Kidney epithelial cell (primary cell): ENCODE measurements at regions not wholly inside any gene's neighbourhood (a gene's known extent, or its start where the extent isn't known, plus 50 kb on each side); places are given as distances from the start of the nearest gene placed in this dataset.
A peak's percentile ranks its signal among the peaks of the same experiment; 100 is the strongest.
"Not testable (repeated sequence)": the region's sequence is repeated elsewhere in the genome, so short reads cannot be mapped to it uniquely, and the experiment has no call there.

Experiments
- DNase-seq: peaks from one replicate; pipeline ENCODE4 v3.0.0-alpha.2; 2010; ENCODE audit warnings: low read depth
- H3K27me3 ChIP-seq: 2 replicates; pipeline ENCODE4 v1.6.0; 2011; ENCODE audit warnings: low read length; ENCODE audit not compliant: control insufficient read depth, insufficient read depth
- H3K36me3 ChIP-seq: 2 replicates; pipeline ENCODE4 v1.5.1; 2011; ENCODE audit warnings: low read length; ENCODE audit not compliant: control insufficient read depth, insufficient read depth
- H3K4me3 ChIP-seq: 2 replicates; pipeline ENCODE4 v1.5.1; 2011; ENCODE audit warnings: low read depth, mild to moderate bottlenecking, control low read depth, low read length
- TF ChIP-seq, protein P1 (sequence below): IDR thresholded peaks from 2 replicates; pipeline ENCODE4 v1.5.1; 2011; ENCODE audit warnings: mild to moderate bottlenecking, moderate library complexity, low read length, control low read depth, inconsistent platforms; ENCODE audit not compliant: insufficient read depth, poor library complexity, severe bottlenecking

DNA sequence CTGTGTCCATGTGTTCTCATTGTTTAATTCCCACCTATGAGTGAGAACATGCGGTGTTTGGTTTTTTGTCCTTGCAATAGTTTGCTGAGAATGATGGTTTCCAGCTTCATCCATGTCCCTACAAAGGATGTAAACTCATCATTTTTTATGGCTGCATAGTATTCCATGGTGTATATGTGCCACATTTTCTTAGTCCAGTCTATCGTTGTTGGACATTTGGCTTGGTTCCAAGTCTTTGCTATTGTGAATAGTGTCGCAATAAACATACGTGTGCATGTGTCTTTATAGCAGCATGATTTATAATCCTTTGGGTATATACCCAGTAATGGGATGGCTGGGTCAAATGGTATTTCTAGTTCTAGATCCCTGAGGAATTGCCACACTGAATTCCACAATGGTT is 114.2 kb upstream of the ZNF195 start:
- H3K36me3 ChIP-seq, DNase-seq, H3K27me3 ChIP-seq, H3K4me3 ChIP-seq: not testable (repeated sequence)

GRCh38 chr11:3488003-3488402 is 109.1 kb upstream of the ZNF195 start:
- not testable (repeated sequence) for H3K4me3 ChIP-seq, H3K36me3 ChIP-seq, DNase-seq, H3K27me3 ChIP-seq

GRCh38 chr11:3485737-3486136 is 106.8 kb upstream of the ZNF195 start:
- not testable (repeated sequence) for DNase-seq, H3K27me3 ChIP-seq, H3K36me3 ChIP-seq, H3K4me3 ChIP-seq

GRCh38 chr11:3476937-3477885 is 98.3 kb upstream of the ZNF195 start:
- H3K4me3 ChIP-seq, H3K27me3 ChIP-seq, DNase-seq, H3K36me3 ChIP-seq: not testable (repeated sequence)

- not testable (repeated sequence) for H3K36me3 ChIP-seq, H3K27me3 ChIP-seq, DNase-seq, H3K4me3 ChIP-seq
These were observed 97.4 kb upstream of the ZNF195 start for GRCh38 chr11:3476084-3476936.

DNA sequence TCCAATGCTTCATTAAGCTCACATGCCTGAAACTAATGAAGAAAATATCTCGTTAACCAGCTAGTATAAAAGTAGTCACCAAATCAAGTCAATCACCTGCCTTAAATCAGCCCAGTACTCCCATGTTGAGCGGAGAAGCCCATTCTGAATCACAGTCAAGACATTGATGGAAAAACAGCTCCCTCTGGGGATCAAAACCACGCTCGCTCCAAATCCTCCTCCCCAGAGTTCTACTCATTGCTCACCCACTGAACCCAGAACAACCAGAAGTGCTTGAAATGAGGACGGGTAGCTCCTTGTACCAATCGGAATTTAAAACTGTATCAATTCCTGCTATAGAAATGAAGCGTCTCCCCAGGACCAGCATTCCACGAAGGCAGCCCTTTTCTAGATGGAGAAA is 90.0 kb upstream of the ZNF195 start:
- DNase-seq, H3K4me3 ChIP-seq: not testable (repeated sequence)

GRCh38 chr11:3467599-3467998 is 88.7 kb upstream of the ZNF195 start:
- not testable (repeated sequence) for H3K4me3 ChIP-seq, H3K36me3 ChIP-seq, DNase-seq, H3K27me3 ChIP-seq

More for the DNA sequence above, 90.0 kb upstream of the ZNF195 start:
- not testable (repeated sequence) for H3K27me3 ChIP-seq, H3K36me3 ChIP-seq

DNA sequence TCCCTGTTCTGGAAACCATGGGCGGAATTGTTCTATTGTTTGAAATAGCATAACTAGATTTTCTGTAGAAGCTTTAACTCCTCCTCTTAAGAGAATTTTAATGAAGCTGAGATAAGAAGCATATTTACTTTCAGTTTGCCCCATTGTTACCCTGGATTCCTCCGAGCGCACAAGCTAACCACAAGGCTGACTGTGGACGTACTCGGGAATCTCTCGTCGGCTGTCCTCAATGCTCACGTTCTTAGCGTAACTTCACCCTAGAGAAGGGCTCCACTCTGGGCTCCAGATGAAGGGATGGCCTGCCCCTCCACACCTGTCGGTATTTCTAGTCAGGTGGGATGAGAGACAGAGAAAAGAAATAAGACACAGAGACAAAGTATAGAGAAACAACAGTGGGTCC is 76.7 kb upstream of the ZNF195 start:
- not testable (repeated sequence) for H3K27me3 ChIP-seq, H3K36me3 ChIP-seq, H3K4me3 ChIP-seq, DNase-seq

GRCh38 chr11:3454844-3455243 is 75.9 kb upstream of the ZNF195 start:
- H3K27me3 ChIP-seq, H3K4me3 ChIP-seq, H3K36me3 ChIP-seq, DNase-seq: not testable (repeated sequence)
- TF ChIP-seq, protein P1, sequence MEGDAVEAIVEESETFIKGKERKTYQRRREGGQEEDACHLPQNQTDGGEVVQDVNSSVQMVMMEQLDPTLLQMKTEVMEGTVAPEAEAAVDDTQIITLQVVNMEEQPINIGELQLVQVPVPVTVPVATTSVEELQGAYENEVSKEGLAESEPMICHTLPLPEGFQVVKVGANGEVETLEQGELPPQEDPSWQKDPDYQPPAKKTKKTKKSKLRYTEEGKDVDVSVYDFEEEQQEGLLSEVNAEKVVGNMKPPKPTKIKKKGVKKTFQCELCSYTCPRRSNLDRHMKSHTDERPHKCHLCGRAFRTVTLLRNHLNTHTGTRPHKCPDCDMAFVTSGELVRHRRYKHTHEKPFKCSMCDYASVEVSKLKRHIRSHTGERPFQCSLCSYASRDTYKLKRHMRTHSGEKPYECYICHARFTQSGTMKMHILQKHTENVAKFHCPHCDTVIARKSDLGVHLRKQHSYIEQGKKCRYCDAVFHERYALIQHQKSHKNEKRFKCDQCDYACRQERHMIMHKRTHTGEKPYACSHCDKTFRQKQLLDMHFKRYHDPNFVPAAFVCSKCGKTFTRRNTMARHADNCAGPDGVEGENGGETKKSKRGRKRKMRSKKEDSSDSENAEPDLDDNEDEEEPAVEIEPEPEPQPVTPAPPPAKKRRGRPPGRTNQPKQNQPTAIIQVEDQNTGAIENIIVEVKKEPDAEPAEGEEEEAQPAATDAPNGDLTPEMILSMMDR, result peak; percentile 55

GRCh38 chr11:3453596-3454256 is 74.8 kb upstream of the ZNF195 start:
- not testable (repeated sequence) for H3K4me3 ChIP-seq, H3K27me3 ChIP-seq, DNase-seq, H3K36me3 ChIP-seq

- DNase-seq, H3K36me3 ChIP-seq, H3K27me3 ChIP-seq, H3K4me3 ChIP-seq: not testable (repeated sequence)
These were observed 71.9 kb upstream of the ZNF195 start for GRCh38 chr11:3450822-3451221.

DNA sequence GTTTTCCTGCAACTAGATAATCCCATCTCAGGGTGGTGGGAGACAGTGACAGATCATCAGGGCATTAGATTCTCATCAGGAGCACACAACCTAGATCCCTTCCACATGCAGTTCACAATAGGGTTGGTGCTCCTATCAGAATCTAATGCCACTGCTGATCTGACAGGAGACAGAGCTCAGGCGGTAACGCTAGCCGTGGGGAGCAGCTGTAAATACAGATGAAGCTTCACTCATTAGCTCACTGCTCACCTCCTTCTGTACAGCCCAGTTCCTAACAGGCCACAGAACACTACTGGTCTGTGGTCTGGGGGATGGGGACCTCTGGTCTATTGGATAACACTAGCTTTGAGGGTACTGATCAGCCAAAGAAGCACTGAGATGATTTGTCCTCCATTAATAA is 66.6 kb upstream of the ZNF195 start:
- not testable (repeated sequence) for DNase-seq, H3K4me3 ChIP-seq, H3K27me3 ChIP-seq, H3K36me3 ChIP-seq

- H3K4me3 ChIP-seq, DNase-seq, H3K36me3 ChIP-seq, H3K27me3 ChIP-seq: not testable (repeated sequence)
These were observed 65.4 kb upstream of the ZNF195 start for GRCh38 chr11:3444420-3444744.
